Uterus (tissue), 2 donors: ENCODE measurements at regions not wholly inside any gene's neighbourhood (a gene's known extent, or its start where the extent isn't known, plus 50 kb on each side); places are given as distances from the start of the nearest gene placed in this dataset.

Experiments
- CTCF ChIP-seq, 4 experiments: fragments of 200-600 bp in 2 of 4; fragments of 450-650 bp in 2 of 4; sonication (generic) in 2 of 4; IDR thresholded peaks; one replicate each; pipeline ENCODE4 v1.5.1; 2016 to 2019; ENCODE audit warnings: antibody characterized with exemption in 4 of 4, mild to moderate bottlenecking in 2 of 4, moderate library complexity in 1 of 4
- POLR2A ChIP-seq, 2 donors: fragments of 450-650 bp; IDR thresholded peaks; one replicate each; pipeline ENCODE4 v1.6.1; 2016; ENCODE audit warnings: antibody characterized with exemption in 2 of 2, mild to moderate bottlenecking in 1 of 2, moderate library complexity in 1 of 2

- TF ChIP-seq CTCF (IDR thresholded peaks at IDR 0.05) = no peak
- no peak for TF ChIP-seq POLR2A (IDR thresholded peaks at IDR 0.05)
These were observed 623.9 kb downstream of the NYAP2 start for GRCh38 chr2:226023383-226023782.
